Amygdala (tissue), 56 donors: ENCODE measurements at regions not wholly inside any gene's neighbourhood (a gene's known extent, or its start where the extent isn't known, plus 50 kb on each side); places are given as distances from the start of the nearest gene placed in this dataset.
"Not testable (repeated sequence)": the region's sequence is repeated elsewhere in the genome, so short reads cannot be mapped to it uniquely, and the experiment has no call there.

Source experiments
- DNase-seq, 56 donors: peaks; one replicate each; lab custom pipeline; 2025; lab: John Stamatoyannopoulos, UW

GRCh38 chr13:90622541-90622940 lies 724.9 kb upstream of the MIR17HG start:
- DNase-seq = no peak

DNA sequence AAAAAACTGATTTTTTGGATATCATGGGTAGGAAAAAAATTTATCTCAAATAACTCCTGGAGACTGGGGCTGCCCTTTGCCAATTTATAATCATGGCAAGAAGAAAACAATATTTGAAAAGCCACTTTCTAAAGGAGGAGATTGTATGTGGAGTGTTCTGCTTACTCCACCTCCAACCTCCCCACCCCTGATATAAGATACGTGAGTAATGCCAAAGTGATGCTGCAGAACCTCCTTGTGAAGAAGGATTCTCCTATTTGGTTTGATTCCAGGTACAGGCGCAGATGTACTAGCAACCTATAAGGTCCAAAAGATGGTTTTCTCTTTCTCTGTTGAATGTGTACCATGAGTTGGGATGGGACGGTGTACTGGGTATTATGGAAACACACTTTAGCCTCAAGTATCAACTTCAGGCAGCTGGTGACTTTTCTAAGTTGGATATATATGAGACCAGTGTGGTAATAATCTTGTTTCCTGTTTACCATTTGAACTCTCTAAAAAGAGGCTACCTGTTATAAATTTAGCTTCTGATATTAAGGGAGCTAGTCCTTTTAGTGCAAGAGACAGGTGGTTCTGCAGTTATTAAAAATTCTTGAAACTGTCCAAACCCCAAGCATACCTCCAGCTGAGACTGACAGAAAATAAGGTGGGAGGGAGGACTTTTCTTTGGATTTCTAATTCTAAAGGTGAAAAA lies 724.0 kb upstream of the MIR17HG start:
- no peak for DNase-seq

DNA sequence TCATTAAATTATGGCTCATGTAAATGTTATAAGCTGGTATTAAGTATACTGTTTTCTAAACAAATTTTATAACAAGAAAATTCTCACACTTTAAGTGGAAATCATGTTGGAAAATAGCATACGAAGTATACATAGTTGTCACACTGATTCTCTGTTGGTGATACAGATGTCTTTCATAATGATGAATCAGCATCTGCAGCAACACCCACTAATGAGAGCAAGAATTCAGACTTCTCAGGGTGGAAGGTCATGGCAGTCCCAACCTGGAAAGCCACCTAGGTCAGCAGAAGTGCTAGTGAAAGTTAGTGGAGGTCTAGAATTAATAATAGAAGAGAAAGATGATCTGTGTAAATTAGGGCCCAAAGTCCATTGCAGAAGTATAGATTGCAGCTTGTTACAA lies 719.7 kb upstream of the MIR17HG start:
- no peak for DNase-seq

GRCh38 chr13:90628471-90628870 lies 719.0 kb upstream of the MIR17HG start:
- DNase-seq = no peak

DNA sequence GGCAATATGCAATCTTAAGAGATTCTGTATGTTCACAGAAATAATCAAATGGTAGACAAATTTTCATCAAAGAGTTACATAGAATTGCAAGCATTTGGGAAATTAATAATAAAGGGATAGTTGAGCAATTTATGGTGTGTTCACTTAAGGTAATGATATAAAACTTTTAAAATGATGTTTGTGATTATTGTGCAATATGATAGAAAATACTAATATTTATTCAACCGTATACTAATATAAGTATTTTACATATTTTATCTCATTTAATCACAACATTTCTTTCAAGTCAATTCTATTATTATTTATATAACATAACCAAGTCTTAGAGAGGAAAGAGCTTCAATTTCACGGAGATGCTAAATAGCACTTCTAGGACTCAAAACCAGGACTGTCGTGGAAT lies 716.8 kb upstream of the MIR17HG start:
- no peak for DNase-seq

DNA sequence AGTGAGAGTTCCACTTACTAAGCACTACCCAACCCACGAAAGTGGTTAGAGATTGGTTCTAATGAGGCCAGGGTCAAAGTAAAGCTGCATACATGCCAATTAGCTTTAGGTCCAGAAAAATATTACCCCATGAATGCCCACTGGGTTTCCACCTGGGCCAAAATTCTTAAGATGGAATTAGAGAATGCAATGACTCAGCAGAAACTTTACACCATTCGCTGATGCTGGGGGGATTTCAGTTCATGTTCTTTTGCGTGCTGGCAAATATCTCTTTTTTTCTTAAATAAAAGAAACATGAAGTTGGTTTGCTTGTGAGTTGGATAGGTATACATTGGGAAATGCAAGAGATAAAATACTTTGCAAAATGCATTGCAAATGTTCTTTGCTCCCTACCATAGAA lies 715.3 kb upstream of the MIR17HG start:
- DNase-seq = no peak

- DNase-seq = no peak
Observed at GRCh38 chr13:90633849-90634248, 713.6 kb upstream of the MIR17HG start.

- DNase-seq = no peak
Observed at GRCh38 chr13:90640976-90641375, 706.5 kb upstream of the MIR17HG start.

GRCh38 chr13:90641884-90642283 lies 705.6 kb upstream of the MIR17HG start:
- no peak for DNase-seq

DNA sequence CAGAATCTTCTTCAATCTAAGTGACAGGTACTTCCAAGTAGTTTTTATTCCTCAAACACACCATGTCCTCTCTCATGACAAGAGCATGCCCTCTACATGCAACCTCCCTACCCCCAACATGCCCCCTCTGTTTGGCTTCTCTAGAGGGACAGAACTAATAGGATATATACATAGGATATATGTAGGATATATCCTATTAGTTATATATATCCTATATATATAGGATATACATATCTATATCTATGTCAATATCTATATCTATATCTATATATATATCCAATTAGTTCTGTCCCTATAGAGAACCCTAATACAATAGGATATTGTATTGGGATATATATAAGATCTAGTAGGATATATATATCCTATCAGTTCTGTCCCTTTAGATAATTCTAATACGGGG lies 701.9 kb upstream of the MIR17HG start:
- DNase-seq = no peak

- no peak for DNase-seq
Observed at GRCh38 chr13:90648497-90648896, 699.0 kb upstream of the MIR17HG start.

GRCh38 chr13:90652036-90652435 lies 695.5 kb upstream of the MIR17HG start:
- no peak for DNase-seq

DNA sequence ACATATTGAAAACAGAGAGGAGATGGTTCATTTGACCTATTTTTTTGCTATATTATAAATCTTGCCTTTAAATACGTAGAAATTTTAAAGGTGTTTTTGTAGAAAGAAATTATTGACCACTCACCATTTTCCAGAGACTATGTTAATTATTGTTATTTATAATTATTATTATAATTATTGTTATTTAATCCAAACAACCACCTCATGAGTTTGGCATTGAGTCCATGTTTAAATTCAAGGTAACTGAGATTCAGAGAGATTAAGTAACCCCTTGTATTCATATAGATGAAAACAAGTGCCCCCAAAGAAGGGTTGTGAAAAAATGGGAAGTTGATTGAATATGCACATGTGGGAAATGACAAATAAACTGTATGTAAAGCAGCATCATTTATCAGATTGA lies 692.5 kb upstream of the MIR17HG start:
- no peak for DNase-seq

GRCh38 chr13:90664200-90664599 lies 683.3 kb upstream of the MIR17HG start:
- DNase-seq = not testable (repeated sequence)

GRCh38 chr13:90673746-90674145 lies 673.7 kb upstream of the MIR17HG start:
- no peak for DNase-seq

DNA sequence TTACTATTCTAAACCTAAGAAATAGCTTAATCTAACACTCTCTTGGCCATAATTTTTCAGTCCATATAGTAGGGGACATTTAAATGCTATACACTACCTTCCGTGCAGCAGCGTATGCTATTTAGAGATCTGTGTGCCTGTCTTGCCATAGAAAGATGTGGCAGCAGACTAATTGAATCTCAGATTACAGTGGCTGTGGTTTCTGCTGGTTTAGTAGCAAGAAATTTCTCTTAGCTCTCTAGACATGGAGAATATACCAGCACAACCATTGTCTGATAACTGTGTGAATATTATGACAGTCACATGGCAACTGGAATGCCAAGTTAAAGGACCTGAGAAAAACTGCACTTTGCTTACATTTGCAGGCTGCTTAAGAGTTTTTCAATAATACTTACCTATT lies 672.4 kb upstream of the MIR17HG start:
- no peak for DNase-seq

DNA sequence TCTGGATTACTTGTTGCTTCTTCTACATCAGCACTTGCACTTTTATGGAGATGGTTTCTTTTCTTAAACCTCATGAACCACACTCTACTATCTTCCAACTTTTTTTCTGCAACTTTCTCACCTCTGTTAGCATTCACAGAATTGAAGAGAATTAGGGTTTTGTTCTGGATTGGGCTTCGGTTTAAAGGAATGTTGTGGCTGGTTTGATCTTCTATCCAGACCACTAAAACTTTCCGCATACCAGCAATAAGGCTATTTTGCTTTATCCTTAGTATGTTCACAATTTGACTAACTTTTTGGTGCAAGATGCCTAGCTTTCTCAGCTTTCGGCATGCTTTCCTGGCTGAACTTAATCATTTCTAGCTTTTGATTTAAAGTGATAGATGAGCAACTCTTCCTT lies 666.7 kb upstream of the MIR17HG start:
- no peak for DNase-seq

GRCh38 chr13:90683711-90684131 lies 663.8 kb upstream of the MIR17HG start:
- no peak for DNase-seq

- peak in 1 of 56 donors; percentile 1 for DNase-seq
Observed at GRCh38 chr13:90686442-90686841, 661.0 kb upstream of the MIR17HG start.

- no peak for DNase-seq
Observed at GRCh38 chr13:90689111-90689510, 658.4 kb upstream of the MIR17HG start.

DNA sequence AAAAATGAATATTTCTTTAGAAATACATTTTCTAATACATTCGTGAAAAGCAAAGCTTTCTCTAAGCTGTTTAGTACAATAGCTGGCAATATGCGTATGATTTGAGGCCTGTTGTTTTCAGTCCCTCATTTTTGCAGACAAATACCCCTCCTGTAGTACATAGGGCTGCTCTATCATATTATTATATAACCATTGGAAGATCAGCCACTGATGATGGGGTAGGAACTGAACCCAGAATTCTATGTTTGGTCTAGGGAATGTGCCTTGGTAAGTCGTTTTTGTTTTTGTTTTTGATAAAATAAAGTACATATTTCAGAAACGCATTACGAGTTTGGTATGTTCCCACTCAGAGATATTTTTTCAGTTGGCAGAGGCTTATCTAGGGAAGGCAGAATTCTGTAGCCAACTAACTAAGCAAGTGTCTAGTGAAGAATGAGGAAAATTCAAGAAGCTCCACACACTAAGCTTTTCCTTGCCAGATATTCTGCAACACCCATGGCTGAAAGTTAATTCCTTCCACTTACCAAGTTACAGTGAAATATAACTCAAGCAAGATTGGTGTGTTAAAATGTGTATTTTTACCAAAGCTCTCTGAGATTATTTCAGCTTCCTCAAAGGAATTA lies 656.9 kb upstream of the MIR17HG start:
- no peak for DNase-seq

GRCh38 chr13:90696254-90696653 lies 651.2 kb upstream of the MIR17HG start:
- DNase-seq = no peak

GRCh38 chr13:90696656-90697055 lies 650.8 kb upstream of the MIR17HG start:
- no peak for DNase-seq
